Esophagus squamous epithelium (tissue), 5 donors: ENCODE measurements at regions not wholly inside any gene's neighbourhood (a gene's known extent, or its start where the extent isn't known, plus 50 kb on each side); places are given as distances from the start of the nearest gene placed in this dataset.

ENCODE experiments used
- DNase-seq: peaks from one replicate; lab custom pipeline; 2025; lab: John Stamatoyannopoulos, UW
- H3K27ac ChIP-seq, 4 donors: fragments of 200-600 bp; sonication (generic); one replicate each; pipeline ENCODE4 v1.5.1; 2016 to 2019; ENCODE audit warnings: mild to moderate bottlenecking in 1 of 4
- H3K27me3 ChIP-seq, 4 donors: fragments of 200-600 bp; sonication (generic); 1 replicate in 3 of 4; 2 replicates in 1 of 4; pipeline versions ENCODE4 v1.5.1 to v1.6.0; 2017 to 2021; ENCODE audit warnings: antibody characterized with exemption in 1 of 4
- H3K36me3 ChIP-seq, 3 donors: fragments of 200-600 bp; sonication (generic); one replicate each; pipeline ENCODE4 v1.5.1; 2016 to 2019
- H3K4me1 ChIP-seq, 3 donors: fragments of 200-600 bp; sonication (generic); one replicate each; pipeline ENCODE4 v1.5.1; 2017 to 2019
- H3K4me3 ChIP-seq, 4 donors: fragments of 200-600 bp; sonication (generic); 1 replicate in 3 of 4; 2 replicates in 1 of 4; pipeline ENCODE4 v1.5.1; 2016 to 2019; ENCODE audit warnings: mild to moderate bottlenecking in 2 of 4, moderate library complexity in 1 of 4
- H3K9me3 ChIP-seq, 3 donors: fragments of 200-600 bp; sonication (generic); one replicate each; pipeline ENCODE4 v1.5.1; 2016 to 2019
- POLR2A ChIP-seq, 4 donors: fragments of 450-650 bp; IDR thresholded peaks; one replicate each; pipeline ENCODE4 v1.6.1; 2017; ENCODE audit warnings: antibody characterized with exemption in 4 of 4, mild to moderate bottlenecking in 4 of 4, moderate library complexity in 3 of 4
- WGBS, 2 donors: methylation state at CpG; one replicate each; pipeline ENCODE4 v1.1.5; 2018; 5-methylcytosine and 5-hydroxymethylcytosine counted together
- intact Hi-C: fragments of 100-400 bp; cut with DNase I; formaldehyde crosslinking; loops from one replicate; pipeline ENCODE4 v1.15.0; 2022
- TF ChIP-seq, protein P1 (sequence below), 6 experiments: fragments of 450-650 bp in 4 of 6; fragments of 200-600 bp in 2 of 6; sonication (generic) in 2 of 6; IDR thresholded peaks; one replicate each; pipeline ENCODE4 v1.5.1; 2016 to 2019; ENCODE audit warnings: antibody characterized with exemption in 6 of 6, mild to moderate bottlenecking in 4 of 6, moderate library complexity in 4 of 6
- donor health status: DM: yes; HTN: yes; CAD: no.

DNA sequence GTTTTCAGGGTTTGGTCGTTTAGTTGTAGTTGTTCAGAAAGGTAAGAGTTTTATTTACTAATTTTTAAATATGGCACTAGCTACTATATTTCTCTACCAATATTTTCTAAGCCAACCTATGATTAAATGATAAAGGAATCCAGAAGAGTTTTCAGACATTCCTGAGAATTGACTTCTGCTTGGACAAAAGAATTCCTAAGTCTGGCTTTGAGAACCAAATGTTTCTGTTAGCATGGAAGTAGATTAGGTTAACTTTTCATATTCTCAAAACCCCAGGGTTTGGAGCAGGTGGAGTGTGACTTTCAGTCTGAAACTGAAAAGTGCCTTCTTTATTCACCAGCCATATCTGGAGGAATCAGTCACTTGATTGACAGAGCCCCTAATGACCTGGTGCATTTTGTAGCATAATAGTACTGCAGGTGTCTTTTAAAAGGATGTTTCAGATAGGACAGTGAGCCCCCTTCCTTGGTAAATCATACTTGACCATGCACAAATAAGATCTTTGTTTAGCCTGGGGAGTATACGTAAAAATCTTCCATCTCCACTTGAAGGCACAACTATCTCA is 457.0 kb upstream of the ZNF462 start:
- H3K4me3 ChIP-seq = no peak overlapping the region
- no peaks in the 10 kb centered on the region for H3K9me3 ChIP-seq
- H3K4me1 ChIP-seq = no peaks in the 10 kb centered on the region
- TF ChIP-seq, protein P1, sequence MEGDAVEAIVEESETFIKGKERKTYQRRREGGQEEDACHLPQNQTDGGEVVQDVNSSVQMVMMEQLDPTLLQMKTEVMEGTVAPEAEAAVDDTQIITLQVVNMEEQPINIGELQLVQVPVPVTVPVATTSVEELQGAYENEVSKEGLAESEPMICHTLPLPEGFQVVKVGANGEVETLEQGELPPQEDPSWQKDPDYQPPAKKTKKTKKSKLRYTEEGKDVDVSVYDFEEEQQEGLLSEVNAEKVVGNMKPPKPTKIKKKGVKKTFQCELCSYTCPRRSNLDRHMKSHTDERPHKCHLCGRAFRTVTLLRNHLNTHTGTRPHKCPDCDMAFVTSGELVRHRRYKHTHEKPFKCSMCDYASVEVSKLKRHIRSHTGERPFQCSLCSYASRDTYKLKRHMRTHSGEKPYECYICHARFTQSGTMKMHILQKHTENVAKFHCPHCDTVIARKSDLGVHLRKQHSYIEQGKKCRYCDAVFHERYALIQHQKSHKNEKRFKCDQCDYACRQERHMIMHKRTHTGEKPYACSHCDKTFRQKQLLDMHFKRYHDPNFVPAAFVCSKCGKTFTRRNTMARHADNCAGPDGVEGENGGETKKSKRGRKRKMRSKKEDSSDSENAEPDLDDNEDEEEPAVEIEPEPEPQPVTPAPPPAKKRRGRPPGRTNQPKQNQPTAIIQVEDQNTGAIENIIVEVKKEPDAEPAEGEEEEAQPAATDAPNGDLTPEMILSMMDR (IDR thresholded peaks at IDR 0.05) = no peak
- TF ChIP-seq POLR2A (IDR thresholded peaks at IDR 0.05) = no peak
- 62 to 70% methylated on average over 2 of the region's 2 CpGs for WGBS, 2 donors
- H3K36me3 ChIP-seq = no peaks in the 10 kb centered on the region
- intact Hi-C loops = no loop called here
- H3K27ac ChIP-seq = no peak overlapping the region
- no peak for DNase-seq
- H3K27me3 ChIP-seq = no peaks in the 10 kb centered on the region

DNA sequence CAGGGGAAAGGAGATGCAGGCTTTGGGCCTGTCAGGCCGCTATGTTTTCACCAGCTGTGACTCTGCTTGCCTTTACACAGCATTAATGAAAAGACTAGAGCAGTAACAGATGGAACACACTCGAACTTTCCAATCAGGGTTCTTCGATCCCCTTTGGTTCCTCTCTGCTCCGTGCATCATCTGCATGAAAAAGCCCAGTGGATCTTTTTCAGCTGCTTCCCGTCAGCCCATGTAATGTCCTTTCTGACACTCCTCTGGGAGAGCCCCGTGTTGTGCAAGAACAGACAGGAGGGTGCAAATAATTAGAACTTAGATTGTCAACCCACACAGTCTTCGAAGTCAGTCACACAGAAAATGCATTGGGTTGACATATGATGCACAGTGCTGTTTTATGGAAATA is 448.9 kb upstream of the ZNF462 start:
- H3K27ac ChIP-seq = no peak overlapping the region
- no peaks in the 10 kb centered on the region for H3K4me1 ChIP-seq
- TF ChIP-seq, protein P1 (IDR thresholded peaks at IDR 0.05) = no peak
- TF ChIP-seq POLR2A (IDR thresholded peaks at IDR 0.05) = no peak
- no peaks in the 10 kb centered on the region for H3K27me3 ChIP-seq
- intact Hi-C loops = no loop called here
- 45 to 73% methylated on average over 6 to 7 of the region's 7 CpGs for WGBS, 2 donors
- H3K36me3 ChIP-seq = no peaks in the 10 kb centered on the region
- no peak for DNase-seq
- no peak overlapping the region for H3K4me3 ChIP-seq
- H3K9me3 ChIP-seq = no peaks in the 10 kb centered on the region

DNA sequence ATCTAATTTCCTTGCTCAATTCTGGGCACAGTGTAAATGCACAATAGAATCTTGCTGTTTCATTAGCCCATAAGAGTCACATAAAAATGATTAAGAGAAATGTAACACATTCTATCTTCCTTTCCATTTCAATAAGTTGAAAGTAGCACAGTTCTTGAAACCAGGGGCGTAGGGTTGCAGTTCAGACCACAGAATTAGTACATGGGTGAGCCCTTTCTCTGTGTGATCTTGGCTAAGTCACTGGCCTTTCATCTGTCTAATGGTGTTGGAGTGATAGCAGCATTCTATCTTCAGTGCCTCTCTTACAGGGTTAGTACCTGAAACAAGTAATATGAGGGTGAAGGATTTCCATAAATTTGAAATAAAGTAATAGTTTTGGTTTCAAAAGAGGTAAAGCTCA is 445.3 kb upstream of the ZNF462 start:
- Histone ChIP-seq H3K27me3 (no peaks in the 10 kb centered on the region), H3K36me3 (no peaks in the 10 kb centered on the region), H3K4me1 (no peaks in the 10 kb centered on the region), H3K9me3 (no peaks in the 10 kb centered on the region), H3K27ac (no peak overlapping the region), H3K4me3 (no peak overlapping the region)
- intact Hi-C loops = no loop called here
- TF ChIP-seq POLR2A (IDR thresholded peaks at IDR 0.05) = no peak
- TF ChIP-seq, protein P1 (IDR thresholded peaks at IDR 0.05) = no peak
- no peak for DNase-seq
- WGBS, 2 donors = 80 to 100% methylated on average over 1 of the region's 1 CpG

DNA sequence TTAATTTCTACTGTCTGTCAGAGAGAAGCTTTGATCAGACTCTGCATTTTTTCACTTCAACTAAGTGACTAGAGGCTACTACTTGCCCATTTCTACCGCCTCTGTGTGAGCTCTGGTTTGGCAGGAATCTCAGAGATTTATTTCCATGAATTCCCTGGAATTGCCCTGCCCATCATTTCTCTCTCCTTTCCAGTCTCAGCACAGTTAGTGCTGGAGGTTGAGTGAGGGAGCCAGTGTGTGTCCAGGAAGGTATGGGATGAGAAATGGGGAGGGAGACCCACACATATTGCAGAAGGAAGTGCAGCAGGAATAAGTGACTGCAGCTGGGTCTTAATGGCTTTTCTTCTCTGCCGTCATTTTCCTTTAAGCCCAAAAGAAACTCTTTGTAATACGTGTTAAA is 443.1 kb upstream of the ZNF462 start:
- no peak for DNase-seq
- no peak overlapping the region for H3K27ac ChIP-seq
- no peaks in the 10 kb centered on the region for H3K9me3 ChIP-seq
- intact Hi-C loops = no loop called here
- no peaks in the 10 kb centered on the region for H3K4me1 ChIP-seq
- TF ChIP-seq POLR2A (IDR thresholded peaks at IDR 0.05) = no peak
- TF ChIP-seq, protein P1 (IDR thresholded peaks at IDR 0.05) = no peak
- 49% methylated on average over 3 of the region's 3 CpGs for WGBS, 2 donors
- no peaks in the 10 kb centered on the region for H3K36me3 ChIP-seq
- no peak overlapping the region for H3K4me3 ChIP-seq
- no peaks in the 10 kb centered on the region for H3K27me3 ChIP-seq

DNA sequence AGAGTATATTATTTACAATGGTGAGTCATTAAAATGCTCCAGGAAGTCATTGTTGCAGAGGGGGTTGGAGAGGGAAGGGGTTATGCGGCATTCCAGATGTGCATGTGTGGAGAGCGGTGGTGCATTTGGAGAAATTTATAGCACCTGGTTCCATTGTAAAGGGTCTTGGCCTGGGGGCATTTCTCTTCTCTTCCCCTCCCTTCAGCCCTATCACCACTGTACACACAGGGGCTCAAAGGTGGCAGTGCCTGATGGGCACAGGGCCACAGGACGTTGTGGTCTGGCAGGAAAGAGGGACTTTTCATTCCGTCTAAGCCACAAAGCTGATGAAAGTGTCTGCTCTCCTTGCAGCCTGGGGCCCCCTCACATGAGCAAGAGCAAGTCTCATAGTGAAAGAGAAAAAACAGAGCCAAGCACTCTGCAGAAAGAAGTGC is 442.4 kb upstream of the ZNF462 start:
- H3K27ac ChIP-seq = no peak overlapping the region
- no peak for DNase-seq
- no peaks in the 10 kb centered on the region for H3K4me1 ChIP-seq
- TF ChIP-seq POLR2A (IDR thresholded peaks at IDR 0.05) = no peak
- TF ChIP-seq, protein P1 (IDR thresholded peaks at IDR 0.05) = no peak
- no peaks in the 10 kb centered on the region for H3K36me3 ChIP-seq
- WGBS, 2 donors = 23% methylated on average over 3 to 4 of the region's 4 CpGs
- H3K27me3 ChIP-seq = no peaks in the 10 kb centered on the region
- H3K9me3 ChIP-seq = no peaks in the 10 kb centered on the region
- intact Hi-C loops = no loop called here
- no peak overlapping the region for H3K4me3 ChIP-seq
